ENCODE measurements at regions not wholly inside any gene's neighbourhood (a gene's known extent, or its start where the extent isn't known, plus 50 kb on each side); places are given as distances from the start of the nearest gene placed in this dataset.

GRCh38 chr14:37864128-37864527 is 268.7 kb downstream of the TTC6 start (continued):
- TF ChIP-seq ZNF207 (IDR thresholded peaks at IDR 0.05; ENCODE audit: borderline replicate concordance) (no peak), ZNF598 (CRISPR knock-in tag; IDR thresholded peaks at IDR 0.05; ENCODE audit: borderline replicate concordance) (0 out of 2 replicates have a peak, but pooled peaks have one; percentile 76), FOXC1 (CRISPR knock-in tag; IDR thresholded peaks at IDR 0.05; ENCODE audit: borderline replicate concordance) (peak; percentile 68; the same call in 1 of the 2 replicates), SMC3 (IDR thresholded peaks at IDR 0.05; ENCODE audit: low read length) (no peak), ZNF451 (CRISPR knock-in tag; IDR thresholded peaks at IDR 0.05) (no peak), LRRFIP1 (CRISPR knock-in tag; conservative IDR thresholded peaks at IDR 0.05) (0 out of 2 replicates have a peak, but pooled peaks have one; percentile 39), RFX3 (CRISPR knock-in tag; IDR thresholded peaks at IDR 0.05) (no peak), ZSCAN30 (CRISPR knock-in tag; IDR thresholded peaks at IDR 0.05) (no peak), ARNT2 (CRISPR knock-in tag; IDR thresholded peaks at IDR 0.05; ENCODE audit: low read depth) (no peak), YEATS4 (CRISPR knock-in tag; IDR thresholded peaks at IDR 0.05; ENCODE audit: borderline replicate concordance) (no peak), ZNF670 (CRISPR knock-in tag; IDR thresholded peaks at IDR 0.05; ENCODE audit: borderline replicate concordance) (no peak), SAFB2 (CRISPR knock-in tag; IDR thresholded peaks at IDR 0.05; ENCODE audit: borderline replicate concordance, low read depth) (0 out of 2 replicates have a peak, but pooled peaks have one; percentile 4), CBX5 (CRISPR knock-in tag; IDR thresholded peaks at IDR 0.05; ENCODE audit: borderline replicate concordance) (0 out of 2 replicates have a peak, but pooled peaks have one; percentile 23), ZMYM2 (CRISPR knock-in tag; IDR thresholded peaks at IDR 0.05) (no peak), THAP8 (CRISPR knock-in tag; IDR thresholded peaks at IDR 0.05; ENCODE audit: borderline replicate concordance) (no peak), PRDM10 (CRISPR knock-in tag; IDR thresholded peaks at IDR 0.05; ENCODE audit: low read depth) (no peak)
- TF ChIP-seq, protein P1, sequence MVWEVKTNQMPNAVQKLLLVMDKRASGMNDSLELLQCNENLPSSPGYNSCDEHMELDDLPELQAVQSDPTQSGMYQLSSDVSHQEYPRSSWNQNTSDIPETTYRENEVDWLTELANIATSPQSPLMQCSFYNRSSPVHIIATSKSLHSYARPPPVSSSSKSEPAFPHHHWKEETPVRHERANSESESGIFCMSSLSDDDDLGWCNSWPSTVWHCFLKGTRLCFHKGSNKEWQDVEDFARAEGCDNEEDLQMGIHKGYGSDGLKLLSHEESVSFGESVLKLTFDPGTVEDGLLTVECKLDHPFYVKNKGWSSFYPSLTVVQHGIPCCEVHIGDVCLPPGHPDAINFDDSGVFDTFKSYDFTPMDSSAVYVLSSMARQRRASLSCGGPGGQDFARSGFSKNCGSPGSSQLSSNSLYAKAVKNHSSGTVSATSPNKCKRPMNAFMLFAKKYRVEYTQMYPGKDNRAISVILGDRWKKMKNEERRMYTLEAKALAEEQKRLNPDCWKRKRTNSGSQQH (CRISPR knock-in tag; IDR thresholded peaks at IDR 0.05; ENCODE audit: low read depth) = no peak
- TF ChIP-seq, protein P2, sequence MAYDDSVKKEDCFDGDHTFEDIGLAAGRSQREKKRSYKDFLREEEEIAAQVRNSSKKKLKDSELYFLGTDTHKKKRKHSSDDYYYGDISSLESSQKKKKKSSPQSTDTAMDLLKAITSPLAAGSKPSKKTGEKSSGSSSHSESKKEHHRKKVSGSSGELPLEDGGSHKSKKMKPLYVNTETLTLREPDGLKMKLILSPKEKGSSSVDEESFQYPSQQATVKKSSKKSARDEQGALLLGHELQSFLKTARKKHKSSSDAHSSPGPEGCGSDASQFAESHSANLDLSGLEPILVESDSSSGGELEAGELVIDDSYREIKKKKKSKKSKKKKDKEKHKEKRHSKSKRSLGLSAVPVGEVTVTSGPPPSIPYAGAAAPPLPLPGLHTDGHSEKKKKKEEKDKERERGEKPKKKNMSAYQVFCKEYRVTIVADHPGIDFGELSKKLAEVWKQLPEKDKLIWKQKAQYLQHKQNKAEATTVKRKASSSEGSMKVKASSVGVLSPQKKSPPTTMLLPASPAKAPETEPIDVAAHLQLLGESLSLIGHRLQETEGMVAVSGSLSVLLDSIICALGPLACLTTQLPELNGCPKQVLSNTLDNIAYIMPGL (CRISPR knock-in tag; IDR thresholded peaks at IDR 0.05; ENCODE audit: borderline replicate concordance in 1 of 2, low read depth in 1 of 2) = no peak
